CD4-positive, alpha-beta memory T cell (primary cell): ENCODE measurements at regions not wholly inside any gene's neighbourhood (a gene's known extent, or its start where the extent isn't known, plus 50 kb on each side); places are given as distances from the start of the nearest gene placed in this dataset.
A peak's percentile ranks its signal among the peaks of the same experiment; 100 is the strongest.
"Not testable (repeated sequence)": the region's sequence is repeated elsewhere in the genome, so short reads cannot be mapped to it uniquely, and the experiment has no call there.

Source experiments
- CTCF ChIA-PET: fragments of 350-600 bp; sonication (Branson Sonifier 250); formaldehyde crosslinking; loops from one replicate; lab custom pipeline; 2021; ENCODE audit warnings: inconsistent platforms; ENCODE audit not compliant: partially characterized antibody; lab: Charles Lee
- POLR2A ChIA-PET: fragments of 350-600 bp; sonication (Branson Sonifier 250); formaldehyde crosslinking; loops from one replicate; lab custom pipeline; 2021; ENCODE audit not compliant: partially characterized antibody; lab: Charles Lee
- DNase-seq, 5 donors: peaks; one replicate each; pipeline versions ENCODE4 v3.0.0 to v3.0.0-alpha.2; 2020 to 2022; ENCODE audit warnings: mixed read lengths in 1 of 5
- H3K27ac ChIP-seq: one replicate; pipeline ENCODE4 v1.7.0; 2013; ENCODE audit warnings: low read depth, low read length
- H3K27me3 ChIP-seq: 2 replicates; pipeline ENCODE4 v1.7.0; 2013; ENCODE audit warnings: mild to moderate bottlenecking, low read length, moderate library complexity; ENCODE audit not compliant: insufficient read depth
- H3K36me3 ChIP-seq: 2 replicates; pipeline ENCODE4 v1.7.0; 2013; ENCODE audit warnings: mild to moderate bottlenecking, low read length, moderate library complexity; ENCODE audit not compliant: insufficient read depth
- H3K4me1 ChIP-seq: 2 replicates; pipeline ENCODE4 v1.7.0; 2013; ENCODE audit warnings: mild to moderate bottlenecking, low read length, moderate library complexity; ENCODE audit not compliant: insufficient read depth
- H3K4me3 ChIP-seq, 2 donors: one replicate each; pipeline ENCODE4 v1.7.0; 2013; ENCODE audit warnings: low read length in 2 of 2, mild to moderate bottlenecking in 1 of 2
- H3K9me3 ChIP-seq, 2 donors: one replicate each; pipeline ENCODE4 v1.7.0; 2013; ENCODE audit warnings: low read length in 2 of 2, control low read depth in 1 of 2; ENCODE audit not compliant: control insufficient read depth in 1 of 2
- H3K27ac Mint-ChIP-seq, 7 donors: one replicate each; pipeline ENCODE4 v1.8.0; 2020 to 2021; ENCODE audit warnings: mixed read lengths in 7 of 7, mild to moderate bottlenecking in 6 of 7, inconsistent platforms in 3 of 7, moderate library complexity in 3 of 7
- H3K27me3 Mint-ChIP-seq, 2 donors: one replicate each; pipeline ENCODE4 v1.8.0; 2020 to 2021; ENCODE audit warnings: mixed read lengths in 2 of 2
- H3K36me3 Mint-ChIP-seq, 2 donors: one replicate each; pipeline ENCODE4 v1.8.0; 2020 to 2021; ENCODE audit warnings: mixed read lengths in 2 of 2, inconsistent platforms in 1 of 2, mild to moderate bottlenecking in 1 of 2
- H3K4me1 Mint-ChIP-seq, 4 donors: one replicate each; pipeline ENCODE4 v1.8.0; 2020 to 2021; ENCODE audit warnings: mixed read lengths in 4 of 4, mild to moderate bottlenecking in 1 of 4
- H3K4me3 Mint-ChIP-seq, 8 donors: one replicate each; pipeline ENCODE4 v1.8.0; 2020 to 2021; ENCODE audit warnings: mixed read lengths in 8 of 8, mild to moderate bottlenecking in 7 of 8, moderate library complexity in 6 of 8, inconsistent platforms in 3 of 8
- H3K9me3 Mint-ChIP-seq, 8 donors: one replicate each; pipeline ENCODE4 v1.8.0; 2020 to 2021; ENCODE audit warnings: mixed read lengths in 8 of 8, mild to moderate bottlenecking in 5 of 8, inconsistent platforms in 3 of 8, moderate library complexity in 1 of 8
- intact Hi-C: fragments of 100-400 bp; cut with micrococcal nuclease; formaldehyde crosslinking; loops from one replicate; pipeline ENCODE4 v1.15.1; 2023

DNA sequence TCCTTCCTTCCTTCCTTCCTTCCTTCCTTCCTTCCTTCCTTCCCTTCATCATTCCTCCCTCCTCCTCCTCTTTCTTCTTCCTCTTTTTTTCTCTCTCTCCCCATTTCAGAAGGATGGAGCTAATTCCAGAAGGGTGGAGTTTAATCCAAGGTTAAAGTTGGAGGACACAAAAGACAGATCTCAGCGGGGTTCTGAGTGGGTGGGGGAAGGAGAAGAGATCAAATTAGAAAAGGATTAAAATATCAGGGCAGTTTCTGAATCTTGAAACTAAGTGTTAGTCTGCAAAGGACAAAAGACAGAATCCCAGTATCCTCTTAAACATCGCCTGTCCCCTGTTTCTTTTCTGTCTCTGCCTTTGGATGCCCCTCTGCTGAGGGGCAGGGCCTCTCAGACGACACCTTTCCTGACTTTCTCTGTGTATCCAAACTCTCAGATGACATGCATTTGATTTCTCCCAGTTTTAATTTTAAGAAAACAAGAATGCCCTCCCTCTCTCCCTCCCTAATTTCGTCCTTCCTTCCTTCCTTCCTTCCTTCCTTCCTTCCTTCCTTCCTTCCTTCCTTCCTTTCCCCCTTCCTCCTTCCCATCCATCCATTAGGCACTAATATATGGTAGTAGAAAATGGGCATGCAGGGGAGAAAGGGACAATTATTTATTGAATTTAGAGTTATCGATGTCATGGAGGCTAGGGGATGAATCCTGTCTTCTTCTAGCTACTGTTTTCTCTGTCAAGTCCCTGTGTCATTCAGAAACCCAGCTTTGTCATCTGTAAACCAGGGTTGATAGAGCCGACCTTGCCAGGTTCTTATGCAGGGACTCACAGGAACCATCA is 269.1 kb downstream of the VRK1 start:
- Histone ChIP-seq H3K9me3 (no peaks in the 10 kb centered on the region), H3K4me3 (no peak overlapping the region), H3K27me3 (no peaks in the 10 kb centered on the region), H3K27ac (no peak overlapping the region), H3K36me3 (no peaks in the 10 kb centered on the region), H3K4me1 (no peaks in the 10 kb centered on the region)
- intact Hi-C loops, result no loop called here
- Mint-ChIP-seq H3K9me3 (peaks cover 0 to 3% (median 0%) of the 10 kb centered on the region in 8 donors), H3K4me1 (peaks cover 0 to 1% (median 0%) of the 10 kb centered on the region in 4 donors), H3K27me3 (peaks cover 0 to 4% of the 10 kb centered on the region in 2 donors), H3K4me3 (no peak overlapping the region), H3K36me3 (peaks cover 0 to 4% of the 10 kb centered on the region in 2 donors), H3K27ac (peak overlapping the region in 1 of 7 donors; percentile 5)
- CTCF ChIA-PET, result interaction anchor here (0.7 kb wide), 1 partner anchor 256 kb away, joined by 3 read pairs; no protein-coding TSS in a partner anchor
- POLR2A ChIA-PET, result interaction anchor here (0.6 kb wide), 1 partner anchor 9 kb away, joined by 3 read pairs; no protein-coding TSS in a partner anchor
- DNase-seq, result no peak

DNA sequence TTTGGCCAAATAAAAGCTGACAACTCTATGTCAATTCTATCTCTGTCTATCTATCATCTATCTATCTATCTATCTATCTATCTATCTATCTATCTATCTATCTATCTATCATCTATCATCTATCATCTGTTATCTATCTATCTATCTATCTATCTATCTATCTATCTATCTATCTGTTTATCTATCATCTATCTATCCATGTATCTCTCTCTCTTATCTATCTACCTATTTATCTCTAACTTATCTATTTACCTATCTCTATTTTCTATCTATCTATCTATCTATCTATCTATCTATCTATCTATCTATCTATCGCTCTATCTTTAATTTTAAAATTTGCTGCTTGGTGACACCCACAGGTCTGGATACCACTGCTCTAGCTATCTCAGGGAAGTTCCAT is 271.1 kb downstream of the VRK1 start:
- H3K27ac Mint-ChIP-seq, H3K27me3 ChIP-seq, H3K27ac ChIP-seq, H3K4me3 ChIP-seq, intact Hi-C loops, H3K4me3 Mint-ChIP-seq, POLR2A ChIA-PET, CTCF ChIA-PET, H3K9me3 Mint-ChIP-seq, DNase-seq, H3K27me3 Mint-ChIP-seq, H3K4me1 Mint-ChIP-seq, H3K36me3 Mint-ChIP-seq, H3K9me3 ChIP-seq, H3K36me3 ChIP-seq, H3K4me1 ChIP-seq: not testable (repeated sequence)

DNA sequence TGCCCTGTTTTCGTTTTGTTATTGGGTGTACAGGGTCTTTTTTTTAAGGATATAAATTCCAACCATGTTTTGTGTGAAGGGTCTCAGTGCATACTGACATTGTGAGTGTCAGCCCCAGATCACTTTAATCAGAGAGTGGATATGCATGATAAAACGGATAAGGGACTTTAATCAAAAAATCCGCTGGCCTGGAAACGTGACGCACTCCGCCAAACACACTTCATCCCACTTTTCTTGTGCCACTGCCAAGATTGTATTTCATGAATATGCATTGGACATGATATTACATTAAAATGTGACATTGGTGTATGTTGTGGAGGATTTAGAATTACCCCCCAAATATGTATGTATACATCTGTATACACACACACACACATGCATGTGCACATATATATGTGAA is 273.1 kb downstream of the VRK1 start:
- Histone ChIP-seq H3K4me1 (no peaks in the 10 kb centered on the region), H3K27ac (no peak overlapping the region), H3K27me3 (no peaks in the 10 kb centered on the region), H3K36me3 (no peaks in the 10 kb centered on the region), H3K9me3 (no peaks in the 10 kb centered on the region), H3K4me3 (no peak overlapping the region)
- intact Hi-C loops, result no loop called here
- Mint-ChIP-seq H3K4me1 (no peaks in the 10 kb centered on the region), H3K9me3 (no peaks in the 10 kb centered on the region), H3K27me3 (peaks cover 0 to 3% of the 10 kb centered on the region in 2 donors), H3K27ac (no peak overlapping the region), H3K4me3 (no peak overlapping the region), H3K36me3 (no peaks in the 10 kb centered on the region)
- POLR2A ChIA-PET, result no interaction called here
- CTCF ChIA-PET, result no interaction called here
- no peak for DNase-seq

DNA sequence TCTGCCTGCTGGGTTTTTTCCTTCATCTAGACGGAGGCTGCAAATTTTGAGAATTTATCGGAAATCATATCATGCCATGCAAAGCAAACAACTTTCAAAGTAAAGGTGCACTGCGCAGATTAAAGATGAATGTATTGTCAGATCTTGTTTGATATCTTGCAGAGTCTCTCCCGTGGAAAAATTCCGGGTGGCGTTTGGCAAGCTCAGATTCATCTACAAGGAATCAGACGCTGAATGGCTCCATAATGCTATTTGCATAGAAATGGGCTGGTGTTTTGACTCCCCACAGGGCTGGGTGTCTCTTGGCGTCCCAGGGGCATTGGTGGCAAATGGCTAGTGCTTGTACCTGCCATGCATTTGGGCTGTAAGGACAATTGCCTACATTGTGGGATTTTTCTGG is 274.0 kb downstream of the VRK1 start:
- no peak for DNase-seq
- CTCF ChIA-PET, result no interaction called here
- intact Hi-C loops, result no loop called here
- H3K36me3 Mint-ChIP-seq, result no peaks in the 10 kb centered on the region
- H3K4me3 Mint-ChIP-seq, result no peak overlapping the region
- Histone ChIP-seq H3K27ac (no peak overlapping the region), H3K36me3 (no peaks in the 10 kb centered on the region), H3K27me3 (no peaks in the 10 kb centered on the region), H3K4me3 (no peak overlapping the region), H3K4me1 (no peaks in the 10 kb centered on the region), H3K9me3 (no peaks in the 10 kb centered on the region)
- no peak overlapping the region for H3K27ac Mint-ChIP-seq
- peaks cover 0 to 3% of the 10 kb centered on the region in 2 donors for H3K27me3 Mint-ChIP-seq
- H3K9me3 Mint-ChIP-seq, result no peaks in the 10 kb centered on the region
- H3K4me1 Mint-ChIP-seq, result no peaks in the 10 kb centered on the region
- POLR2A ChIA-PET, result no interaction called here

- Mint-ChIP-seq H3K4me1 (peaks cover 6 to 18% (median 11%) of the 10 kb centered on the region in 4 donors), H3K36me3 (no peaks in the 10 kb centered on the region), H3K9me3 (no peaks in the 10 kb centered on the region), H3K4me3 (no peak overlapping the region), H3K27ac (no peak overlapping the region), H3K27me3 (peaks cover 3 to 6% of the 10 kb centered on the region in 2 donors)
- DNase-seq, result no peak
- Histone ChIP-seq H3K4me1 (peaks cover 9% of the 10 kb centered on the region), H3K27me3 (no peaks in the 10 kb centered on the region), H3K36me3 (no peaks in the 10 kb centered on the region), H3K27ac (no peak overlapping the region), H3K4me3 (no peak overlapping the region), H3K9me3 (no peaks in the 10 kb centered on the region)
- ChIA-PET POLR2A (no interaction called here), CTCF (no interaction called here)
- intact Hi-C loops, result no loop called here
Observed at GRCh38 chr14:97073622-97074021, 276.4 kb downstream of the VRK1 start.

DNA sequence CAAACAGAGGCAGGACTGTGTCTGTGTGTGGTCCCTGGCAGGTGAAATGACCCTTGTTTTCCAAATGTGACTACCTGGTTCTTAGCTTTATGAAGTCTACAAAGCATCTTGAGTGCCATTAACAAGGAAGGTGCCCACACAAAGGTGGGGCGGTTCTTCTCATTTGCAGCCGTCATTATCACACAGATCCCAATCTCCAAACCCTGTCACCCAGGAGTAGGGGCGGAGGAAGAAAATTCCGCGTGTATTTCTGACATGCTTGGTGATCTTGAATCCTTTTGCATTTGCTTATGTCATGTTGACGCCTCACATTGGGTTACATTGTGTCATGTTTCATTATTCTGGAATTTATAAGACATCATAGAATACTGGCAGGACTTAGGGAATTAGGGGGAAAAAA is 277.3 kb downstream of the VRK1 start:
- ChIA-PET CTCF (no interaction called here), POLR2A (no interaction called here)
- H3K36me3 ChIP-seq, result no peaks in the 10 kb centered on the region
- peaks cover 3 to 6% of the 10 kb centered on the region in 2 donors for H3K27me3 Mint-ChIP-seq
- no peak overlapping the region for H3K4me3 ChIP-seq
- peaks cover 9% of the 10 kb centered on the region for H3K4me1 ChIP-seq
- intact Hi-C loops, result no loop called here
- no peaks in the 10 kb centered on the region for H3K9me3 Mint-ChIP-seq
- no peaks in the 10 kb centered on the region for H3K36me3 Mint-ChIP-seq
- H3K27ac Mint-ChIP-seq, result no peak overlapping the region
- no peaks in the 10 kb centered on the region for H3K9me3 ChIP-seq
- H3K4me1 Mint-ChIP-seq, result peaks cover 6 to 18% (median 11%) of the 10 kb centered on the region in 4 donors
- DNase-seq, result no peak
- no peaks in the 10 kb centered on the region for H3K27me3 ChIP-seq
- H3K27ac ChIP-seq, result no peak overlapping the region
- H3K4me3 Mint-ChIP-seq, result no peak overlapping the region

- intact Hi-C loops, result no loop called here
Observed at GRCh38 chr14:97074856-97075255, 277.7 kb downstream of the VRK1 start.

More at GRCh38 chr14:97074856-97075255, 277.7 kb downstream of the VRK1 start:
- no peak for DNase-seq
- Mint-ChIP-seq H3K4me3 (no peak overlapping the region), H3K27ac (no peak overlapping the region), H3K9me3 (no peaks in the 10 kb centered on the region), H3K4me1 (peaks cover 6 to 18% (median 11%) of the 10 kb centered on the region in 4 donors), H3K36me3 (no peaks in the 10 kb centered on the region), H3K27me3 (peaks cover 3 to 6% of the 10 kb centered on the region in 2 donors)
- Histone ChIP-seq H3K27ac (no peak overlapping the region), H3K27me3 (no peaks in the 10 kb centered on the region), H3K9me3 (no peaks in the 10 kb centered on the region), H3K36me3 (no peaks in the 10 kb centered on the region), H3K4me1 (peaks cover 9% of the 10 kb centered on the region), H3K4me3 (no peak overlapping the region)
- ChIA-PET CTCF (no interaction called here), POLR2A (no interaction called here)
